Astrocyte (in vitro differentiated cells and primary cell): ENCODE measurements at regions not wholly inside any gene's neighbourhood (a gene's known extent, or its start where the extent isn't known, plus 50 kb on each side); places are given as distances from the start of the nearest gene placed in this dataset.

Experiments used
- DNase-seq: peaks from one replicate; pipeline ENCODE4 v3.0.0-alpha.2; 2010; ENCODE audit warnings: low read depth
- FAIRE-seq: peaks from 2 replicates; lab custom pipeline; 2011; peaks lifted over from hg19 to GRCh38; lab: Jason Lieb, UNC
- H2AFZ ChIP-seq: 2 replicates; pipeline ENCODE4 v1.6.0; 2012; ENCODE audit warnings: low read depth, low read length, inconsistent platforms
- H3K27ac ChIP-seq: 2 replicates; pipeline ENCODE4 v1.5.1; 2011; ENCODE audit warnings: low read depth, low read length, inconsistent platforms
- H3K27me3 ChIP-seq: 2 replicates; pipeline ENCODE4 v1.6.0; 2011; ENCODE audit warnings: low read length, inconsistent platforms; ENCODE audit not compliant: insufficient read depth
- H3K36me3 ChIP-seq: 2 replicates; pipeline ENCODE4 v1.5.1; 2011; ENCODE audit warnings: low read length, inconsistent platforms; ENCODE audit not compliant: insufficient read depth
- H3K4me1 ChIP-seq: 2 replicates; pipeline ENCODE4 v1.5.1; 2011; ENCODE audit warnings: low read length, inconsistent platforms; ENCODE audit not compliant: insufficient read depth
- H3K4me2 ChIP-seq: 2 replicates; pipeline ENCODE4 v1.6.0; 2012; ENCODE audit warnings: low read length, inconsistent platforms
- H3K4me3 ChIP-seq: 2 replicates; pipeline ENCODE4 v1.5.1; 2011; ENCODE audit warnings: low read depth, mild to moderate bottlenecking, low read length, inconsistent platforms; ENCODE audit not compliant: insufficient read depth
- H3K79me2 ChIP-seq: 2 replicates; pipeline ENCODE4 v1.6.0; 2012; ENCODE audit warnings: mild to moderate bottlenecking, low read length, inconsistent platforms; ENCODE audit not compliant: insufficient read depth
- H3K9ac ChIP-seq: 2 replicates; pipeline ENCODE4 v1.6.0; 2012; ENCODE audit warnings: mild to moderate bottlenecking, low read length, inconsistent platforms
- H3K9me3 ChIP-seq: 2 replicates; pipeline ENCODE4 v1.5.1; 2012; ENCODE audit warnings: low read depth, mild to moderate bottlenecking, low read length, inconsistent platforms; ENCODE audit not compliant: insufficient read depth
- H4K20me1 ChIP-seq: 2 replicates; pipeline ENCODE4 v1.6.0; 2012; ENCODE audit warnings: low read length, inconsistent platforms; ENCODE audit not compliant: insufficient read depth
- H3K27ac Mint-ChIP-seq: one replicate; pipeline ENCODE4 v1.8.0; 2021; ENCODE audit warnings: mild to moderate bottlenecking, mixed read lengths; ENCODE audit not compliant: unreplicated experiment
- H3K27me3 Mint-ChIP-seq: one replicate; pipeline ENCODE4 v1.8.0; 2021; ENCODE audit warnings: low read depth, mixed read lengths; ENCODE audit not compliant: unreplicated experiment
- H3K36me3 Mint-ChIP-seq: one replicate; pipeline ENCODE4 v1.8.0; 2021; ENCODE audit warnings: low read depth, mixed read lengths; ENCODE audit not compliant: unreplicated experiment
- H3K4me1 Mint-ChIP-seq: one replicate; pipeline ENCODE4 v1.8.0; 2021; ENCODE audit warnings: low read depth, mixed read lengths; ENCODE audit not compliant: unreplicated experiment
- H3K4me3 Mint-ChIP-seq: one replicate; pipeline ENCODE4 v1.8.0; 2021; ENCODE audit warnings: mild to moderate bottlenecking, moderate library complexity, mixed read lengths; ENCODE audit not compliant: unreplicated experiment
- H3K9me3 Mint-ChIP-seq: one replicate; pipeline ENCODE4 v1.8.0; 2021; ENCODE audit warnings: mild to moderate bottlenecking, mixed read lengths; ENCODE audit not compliant: unreplicated experiment
- EZH2 ChIP-seq: IDR thresholded peaks from 2 replicates; pipeline ENCODE4 v1.6.1; 2012; ENCODE audit warnings: mild to moderate bottlenecking, low read length, inconsistent platforms; ENCODE audit not compliant: insufficient read depth
- TF ChIP-seq, protein P1 (sequence below): IDR thresholded peaks from 2 replicates; pipeline ENCODE4 v1.5.1; 2011; ENCODE audit warnings: low read depth, mild to moderate bottlenecking, inconsistent platforms, low read length, moderate library complexity; ENCODE audit not compliant: insufficient read depth

DNA sequence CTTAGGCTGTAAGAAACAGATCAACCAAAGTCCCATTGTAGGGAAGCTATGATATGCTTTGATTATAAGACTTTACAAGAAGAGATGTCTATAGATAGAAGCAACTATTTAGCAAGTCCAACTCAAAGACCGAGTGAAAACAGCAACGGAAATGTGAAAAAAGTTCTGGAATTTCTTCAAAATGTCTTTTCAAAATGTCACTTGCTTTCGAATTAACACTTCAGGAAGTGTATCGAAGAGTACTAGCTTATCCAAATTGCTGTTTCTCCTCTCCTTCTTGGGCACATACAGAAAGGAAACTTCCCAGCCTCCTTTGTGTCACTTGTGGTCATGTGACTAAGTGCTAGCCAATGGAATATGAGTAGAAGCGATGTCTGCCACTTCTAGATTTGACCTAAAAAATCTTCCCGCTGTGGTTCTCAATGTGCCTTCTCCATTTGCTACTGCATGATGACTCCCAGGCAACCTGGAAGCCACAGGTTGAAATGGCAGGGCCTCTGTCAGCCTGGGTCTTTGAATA is 89.9 kb downstream of the TSEN15 start:
- no peaks in the 10 kb centered on the region for H4K20me1 ChIP-seq
- peaks cover 10% of the 10 kb centered on the region for H3K9me3 Mint-ChIP-seq
- H3K9me3 ChIP-seq = no peaks in the 10 kb centered on the region
- H3K4me1 Mint-ChIP-seq = peaks cover 2% of the 10 kb centered on the region
- no peaks in the 10 kb centered on the region for H3K4me1 ChIP-seq
- no peaks in the 10 kb centered on the region for H3K79me2 ChIP-seq
- no peak overlapping the region for H3K4me3 ChIP-seq
- no peak overlapping the region for H3K9ac ChIP-seq
- FAIRE-seq (no peak), DNase-seq (no peak)
- H3K4me3 Mint-ChIP-seq = no peak overlapping the region
- H3K36me3 ChIP-seq = no peaks in the 10 kb centered on the region
- no peaks in the 10 kb centered on the region for H3K27me3 ChIP-seq
- H3K27me3 Mint-ChIP-seq = peaks cover 7% of the 10 kb centered on the region
- no peak overlapping the region for H3K27ac ChIP-seq
- no peak overlapping the region for H3K4me2 ChIP-seq
- TF ChIP-seq, protein P1, sequence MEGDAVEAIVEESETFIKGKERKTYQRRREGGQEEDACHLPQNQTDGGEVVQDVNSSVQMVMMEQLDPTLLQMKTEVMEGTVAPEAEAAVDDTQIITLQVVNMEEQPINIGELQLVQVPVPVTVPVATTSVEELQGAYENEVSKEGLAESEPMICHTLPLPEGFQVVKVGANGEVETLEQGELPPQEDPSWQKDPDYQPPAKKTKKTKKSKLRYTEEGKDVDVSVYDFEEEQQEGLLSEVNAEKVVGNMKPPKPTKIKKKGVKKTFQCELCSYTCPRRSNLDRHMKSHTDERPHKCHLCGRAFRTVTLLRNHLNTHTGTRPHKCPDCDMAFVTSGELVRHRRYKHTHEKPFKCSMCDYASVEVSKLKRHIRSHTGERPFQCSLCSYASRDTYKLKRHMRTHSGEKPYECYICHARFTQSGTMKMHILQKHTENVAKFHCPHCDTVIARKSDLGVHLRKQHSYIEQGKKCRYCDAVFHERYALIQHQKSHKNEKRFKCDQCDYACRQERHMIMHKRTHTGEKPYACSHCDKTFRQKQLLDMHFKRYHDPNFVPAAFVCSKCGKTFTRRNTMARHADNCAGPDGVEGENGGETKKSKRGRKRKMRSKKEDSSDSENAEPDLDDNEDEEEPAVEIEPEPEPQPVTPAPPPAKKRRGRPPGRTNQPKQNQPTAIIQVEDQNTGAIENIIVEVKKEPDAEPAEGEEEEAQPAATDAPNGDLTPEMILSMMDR = no peak
- no peak for TF ChIP-seq EZH2
- H2AFZ ChIP-seq = no peak overlapping the region
- H3K27ac Mint-ChIP-seq = no peak overlapping the region
- H3K36me3 Mint-ChIP-seq = peaks cover 4% of the 10 kb centered on the region

DNA sequence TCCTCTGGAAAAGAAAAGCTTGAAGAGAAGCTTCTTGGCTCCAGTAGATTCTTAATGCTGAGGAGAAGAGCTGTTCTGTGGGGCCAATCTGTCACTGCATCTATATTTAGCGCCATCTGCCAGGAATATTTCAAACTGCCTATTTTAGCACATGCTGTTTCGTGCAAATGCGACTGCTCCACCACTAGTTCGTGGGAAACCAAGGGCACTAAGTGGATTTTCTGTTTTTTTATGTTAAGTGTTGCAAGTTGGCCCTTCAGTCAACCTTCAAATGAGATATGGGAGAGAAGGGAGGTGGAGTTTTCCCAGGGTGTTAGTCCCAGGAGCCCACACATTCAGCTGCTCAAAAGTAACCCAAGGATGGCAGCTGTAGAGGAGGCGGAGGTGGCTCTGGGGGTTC is 91.9 kb downstream of the TSEN15 start:
- Histone ChIP-seq H3K4me3 (no peak overlapping the region), H3K27me3 (no peaks in the 10 kb centered on the region), H3K27ac (no peak overlapping the region), H3K36me3 (no peaks in the 10 kb centered on the region), H3K9me3 (no peaks in the 10 kb centered on the region), H3K9ac (no peak overlapping the region), H3K4me2 (no peak overlapping the region), H4K20me1 (no peaks in the 10 kb centered on the region), H3K4me1 (no peaks in the 10 kb centered on the region), H2AFZ (no peak overlapping the region), H3K79me2 (no peaks in the 10 kb centered on the region)
- H3K4me3 Mint-ChIP-seq = no peak overlapping the region
- peaks cover 16% of the 10 kb centered on the region for H3K9me3 Mint-ChIP-seq
- H3K36me3 Mint-ChIP-seq = no peaks in the 10 kb centered on the region
- H3K4me1 Mint-ChIP-seq = peaks cover 2% of the 10 kb centered on the region
- TF ChIP-seq, protein P1 = no peak
- TF ChIP-seq EZH2 = no peak
- no peak for FAIRE-seq
- no peak overlapping the region for H3K27ac Mint-ChIP-seq
- H3K27me3 Mint-ChIP-seq = peaks cover 7% of the 10 kb centered on the region
- no peak for DNase-seq

DNA sequence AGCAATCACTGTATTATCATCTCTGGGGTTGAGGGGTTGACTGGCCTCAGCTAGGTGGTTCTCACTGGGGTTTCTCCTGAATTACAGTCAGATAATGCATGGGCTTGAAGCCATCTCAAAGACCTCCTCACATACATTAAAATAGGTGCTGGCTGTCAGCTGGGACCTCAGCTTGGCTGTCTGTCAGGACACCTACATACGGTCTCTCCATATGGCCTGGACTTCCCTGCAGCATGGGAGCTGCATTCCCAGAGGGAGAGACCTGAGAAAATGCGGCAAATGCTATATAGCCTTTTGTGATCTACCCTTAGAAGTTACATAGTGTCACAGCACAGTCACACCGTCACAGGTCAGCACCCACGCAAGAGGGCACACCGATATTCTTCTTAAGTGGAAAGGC is 93.6 kb downstream of the TSEN15 start:
- FAIRE-seq = no peak
- H3K27me3 Mint-ChIP-seq = peaks cover 7% of the 10 kb centered on the region

More for the DNA sequence above, 93.6 kb downstream of the TSEN15 start:
- no peaks in the 10 kb centered on the region for H3K4me1 ChIP-seq
- no peaks in the 10 kb centered on the region for H3K79me2 ChIP-seq
- H2AFZ ChIP-seq = no peak overlapping the region
- Mint-ChIP-seq H3K36me3 (no peaks in the 10 kb centered on the region), H3K27ac (no peak overlapping the region), H3K9me3 (peaks cover 16% of the 10 kb centered on the region), H3K4me3 (no peak overlapping the region), H3K4me1 (peaks cover 2% of the 10 kb centered on the region)
- H3K4me2 ChIP-seq = no peak overlapping the region
- TF ChIP-seq, protein P1 = no peak
- no peak for TF ChIP-seq EZH2
- H4K20me1 ChIP-seq = no peaks in the 10 kb centered on the region
- no peaks in the 10 kb centered on the region for H3K36me3 ChIP-seq
- H3K27me3 ChIP-seq = no peaks in the 10 kb centered on the region
- no peaks in the 10 kb centered on the region for H3K9me3 ChIP-seq
- no peak overlapping the region for H3K4me3 ChIP-seq
- H3K27ac ChIP-seq = no peak overlapping the region
- H3K9ac ChIP-seq = no peak overlapping the region
- no peak for DNase-seq
